ENCODE measurements at regions not wholly inside any gene's neighbourhood (a gene's known extent, or its start where the extent isn't known, plus 50 kb on each side); places are given as distances from the start of the nearest gene placed in this dataset.

DNA sequence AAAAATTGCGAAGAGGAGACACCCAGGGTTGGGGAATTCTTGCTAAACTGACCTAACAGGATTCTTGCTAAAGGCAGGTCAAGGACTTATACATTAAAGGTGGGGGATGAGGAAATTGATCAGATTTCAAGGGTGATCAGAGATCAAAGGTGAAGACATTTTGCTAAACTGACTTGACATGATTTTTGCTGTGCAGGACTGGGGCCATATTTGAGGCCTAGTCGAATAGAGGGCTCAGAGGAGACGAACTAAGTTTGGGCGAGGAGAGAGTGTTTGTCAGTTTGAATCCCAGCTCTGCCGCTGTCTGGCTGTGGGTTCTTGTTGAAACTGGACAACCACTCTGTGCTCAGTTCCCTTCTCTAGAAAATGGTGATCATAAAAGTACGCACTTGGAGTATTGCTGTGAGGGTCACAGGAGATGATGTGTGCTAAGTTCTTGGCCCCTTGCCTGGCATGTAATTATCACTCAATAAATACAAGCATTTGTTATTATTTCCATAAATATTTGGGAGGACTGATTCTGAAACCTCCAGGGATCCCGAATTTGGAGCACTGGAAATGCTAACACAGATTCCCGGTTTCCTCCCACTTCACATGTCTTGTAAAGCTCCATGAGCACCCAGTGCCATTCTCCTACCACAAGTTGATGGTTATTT lies 364.8 kb upstream of the PROK2 start:
- Histone ChIP-seq H3K27ac (no peak overlapping the region), H3K9me3 (no peaks in the 10 kb centered on the region), H3K4me1 (peaks cover 0 to 38% (median 15%) of the 10 kb centered on the region in 4 donors), H3K27me3 (no peaks in the 10 kb centered on the region), H3K36me3 (no peaks in the 10 kb centered on the region), H3K4me3 (no peak overlapping the region)
- TF ChIP-seq EP300 (IDR thresholded peaks at IDR 0.05) (no peak), POLR2A (IDR thresholded peaks at IDR 0.05) (no peak)
- TF ChIP-seq, protein P1, sequence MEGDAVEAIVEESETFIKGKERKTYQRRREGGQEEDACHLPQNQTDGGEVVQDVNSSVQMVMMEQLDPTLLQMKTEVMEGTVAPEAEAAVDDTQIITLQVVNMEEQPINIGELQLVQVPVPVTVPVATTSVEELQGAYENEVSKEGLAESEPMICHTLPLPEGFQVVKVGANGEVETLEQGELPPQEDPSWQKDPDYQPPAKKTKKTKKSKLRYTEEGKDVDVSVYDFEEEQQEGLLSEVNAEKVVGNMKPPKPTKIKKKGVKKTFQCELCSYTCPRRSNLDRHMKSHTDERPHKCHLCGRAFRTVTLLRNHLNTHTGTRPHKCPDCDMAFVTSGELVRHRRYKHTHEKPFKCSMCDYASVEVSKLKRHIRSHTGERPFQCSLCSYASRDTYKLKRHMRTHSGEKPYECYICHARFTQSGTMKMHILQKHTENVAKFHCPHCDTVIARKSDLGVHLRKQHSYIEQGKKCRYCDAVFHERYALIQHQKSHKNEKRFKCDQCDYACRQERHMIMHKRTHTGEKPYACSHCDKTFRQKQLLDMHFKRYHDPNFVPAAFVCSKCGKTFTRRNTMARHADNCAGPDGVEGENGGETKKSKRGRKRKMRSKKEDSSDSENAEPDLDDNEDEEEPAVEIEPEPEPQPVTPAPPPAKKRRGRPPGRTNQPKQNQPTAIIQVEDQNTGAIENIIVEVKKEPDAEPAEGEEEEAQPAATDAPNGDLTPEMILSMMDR (IDR thresholded peaks at IDR 0.05) = no peak
- no peak for DNase-seq (ENCODE audit: low spot score in 2 of 2)
- WGBS, 2 donors = 92 to 93% methylated on average over 8 of the region's 8 CpGs

DNA sequence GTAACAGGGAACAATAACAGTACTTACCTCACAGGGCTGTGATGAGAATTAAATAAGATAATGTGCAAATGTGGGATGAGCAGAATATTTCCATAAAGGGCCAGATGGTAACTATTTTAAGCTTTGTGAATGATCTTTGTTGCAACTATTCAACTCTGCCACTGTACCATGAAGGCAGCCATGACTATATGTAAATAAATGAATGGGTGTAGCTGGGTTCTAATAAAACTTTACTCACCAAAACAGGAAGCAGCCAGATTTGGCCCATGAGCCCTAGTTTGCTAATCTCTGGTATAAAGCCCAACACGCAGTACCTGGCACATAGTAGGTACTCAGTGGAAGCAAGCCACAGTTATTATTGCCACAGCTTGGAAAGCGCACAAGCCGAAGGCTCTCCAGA lies 362.7 kb upstream of the PROK2 start:
- Histone ChIP-seq H3K36me3 (no peaks in the 10 kb centered on the region), H3K27me3 (no peaks in the 10 kb centered on the region), H3K9me3 (no peaks in the 10 kb centered on the region), H3K27ac (no peak overlapping the region), H3K4me1 (peaks cover 0 to 31% (median 10%) of the 10 kb centered on the region in 4 donors), H3K4me3 (no peak overlapping the region)
- no peak for DNase-seq (ENCODE audit: low spot score in 2 of 2)
- 90 to 98% methylated on average over 3 of the region's 3 CpGs for WGBS, 2 donors
- TF ChIP-seq, protein P1 (IDR thresholded peaks at IDR 0.05) = no peak
- TF ChIP-seq EP300 (IDR thresholded peaks at IDR 0.05) (no peak), POLR2A (IDR thresholded peaks at IDR 0.05) (no peak)

DNA sequence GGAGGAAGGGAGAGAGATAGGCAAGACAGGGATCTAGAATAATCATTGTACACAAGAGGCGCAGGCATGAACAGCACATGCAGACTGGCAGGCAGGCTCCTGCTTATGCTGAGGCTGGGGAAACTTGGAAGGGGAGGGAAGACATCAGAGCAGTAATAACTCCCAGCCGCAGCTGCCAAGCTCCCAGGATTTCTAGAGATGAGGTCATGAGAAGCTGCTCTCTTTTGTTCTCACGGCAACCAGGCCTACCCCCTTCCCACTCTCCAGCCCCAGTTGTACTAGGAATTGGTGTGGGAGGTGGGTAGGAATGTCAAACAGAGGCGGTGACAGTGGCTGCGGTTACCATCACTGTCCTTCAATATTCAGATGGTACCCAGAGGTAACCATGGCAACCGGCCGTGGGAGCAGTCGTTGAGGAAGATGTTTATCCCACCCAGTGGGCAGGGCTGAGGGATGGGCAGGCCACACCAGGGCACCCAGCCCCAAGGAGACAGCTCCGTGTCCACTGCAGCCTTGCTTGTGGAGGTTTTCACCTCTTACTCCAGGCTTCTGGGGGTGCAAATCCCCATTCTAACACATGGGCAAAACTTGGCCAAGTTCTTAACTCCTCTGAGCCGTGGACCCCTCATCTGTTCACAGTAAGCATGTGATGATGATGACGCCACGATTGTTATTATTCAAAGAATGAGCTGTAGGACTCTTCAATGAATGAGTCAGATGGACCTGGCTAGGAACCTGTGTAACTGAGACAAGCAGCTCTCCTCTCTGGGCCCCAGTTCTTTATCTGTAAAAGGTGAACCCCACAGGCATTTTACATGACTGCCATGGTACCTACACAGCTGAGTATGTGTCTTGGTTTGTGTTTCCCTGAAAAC lies 360.8 kb upstream of the PROK2 start:
- no peak overlapping the region for H3K4me3 ChIP-seq
- WGBS, 2 donors = 51 to 55% methylated on average over 12 of the region's 12 CpGs
- no peaks in the 10 kb centered on the region for H3K36me3 ChIP-seq
- H3K27me3 ChIP-seq = no peaks in the 10 kb centered on the region
- H3K9me3 ChIP-seq = no peaks in the 10 kb centered on the region
- no peak overlapping the region for H3K27ac ChIP-seq
- peaks cover 0 to 22% (median 8%) of the 10 kb centered on the region in 4 donors for H3K4me1 ChIP-seq
- no peak for TF ChIP-seq POLR2A (IDR thresholded peaks at IDR 0.05)
- TF ChIP-seq EP300 (IDR thresholded peaks at IDR 0.05) = no peak
- TF ChIP-seq, protein P1 (IDR thresholded peaks at IDR 0.05) = no peak
- DNase-seq (ENCODE audit: low spot score in 2 of 2) = no peak

DNA sequence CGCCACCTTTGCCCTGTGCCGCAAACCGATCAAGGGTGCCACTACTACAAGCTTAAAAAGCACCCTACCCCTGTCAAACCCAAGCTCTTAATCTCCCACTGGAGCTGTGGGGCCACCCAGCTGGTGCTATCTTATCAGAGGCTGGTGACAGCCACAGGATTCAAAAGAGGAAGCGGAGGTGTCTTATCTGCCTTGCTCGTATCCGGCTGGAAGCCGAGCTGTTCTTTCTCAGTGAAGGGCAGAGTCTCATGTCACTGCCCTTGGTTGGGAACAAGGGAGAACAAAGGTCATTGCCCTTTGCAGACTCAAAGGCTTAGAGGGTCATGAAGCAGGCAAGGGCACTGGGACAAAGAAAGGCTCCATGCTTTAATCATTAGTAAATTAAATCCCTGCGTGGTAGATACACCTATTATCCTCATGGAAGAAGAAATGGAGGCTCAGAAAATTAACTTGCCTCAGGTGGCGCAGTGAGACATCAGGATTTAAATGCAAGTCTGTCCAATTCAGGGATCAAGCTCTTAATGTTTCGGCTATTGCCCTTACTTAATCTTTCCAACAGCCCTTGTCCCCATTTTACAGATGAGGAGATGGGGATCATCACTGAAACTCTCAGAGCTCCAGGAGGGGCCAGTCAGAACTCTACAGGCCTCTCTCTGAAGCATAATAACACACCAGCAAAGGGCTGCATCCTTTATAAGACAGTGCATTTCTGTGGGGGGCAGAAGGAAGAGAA lies 360.0 kb upstream of the PROK2 start:
- no peaks in the 10 kb centered on the region for H3K27me3 ChIP-seq
- TF ChIP-seq, protein P1 (IDR thresholded peaks at IDR 0.05) = no peak
- TF ChIP-seq POLR2A (IDR thresholded peaks at IDR 0.05) (no peak), EP300 (IDR thresholded peaks at IDR 0.05) (no peak)
- H3K4me1 ChIP-seq = peaks cover 0 to 22% (median 8%) of the 10 kb centered on the region in 4 donors
- no peaks in the 10 kb centered on the region for H3K9me3 ChIP-seq
- DNase-seq (ENCODE audit: low spot score in 2 of 2) = no peak
- no peak overlapping the region for H3K4me3 ChIP-seq
- H3K27ac ChIP-seq = no peak overlapping the region
- WGBS, 2 donors = 49 to 66% methylated on average over 10 of the region's 10 CpGs
- H3K36me3 ChIP-seq = no peaks in the 10 kb centered on the region
